Trophoblast cell (in vitro differentiated cells and primary cell): ENCODE measurements at regions not wholly inside any gene's neighbourhood (a gene's known extent, or its start where the extent isn't known, plus 50 kb on each side); places are given as distances from the start of the nearest gene placed in this dataset.
A peak's percentile ranks its signal among the peaks of the same experiment; 100 is the strongest.

Experiments
- DNase-seq, 2 donors: peaks; one replicate each; pipeline ENCODE4 v3.0.0-alpha.2; 2016
- H2AFZ ChIP-seq: 2 replicates; pipeline ENCODE4 v1.6.1; 2013; ENCODE audit warnings: low read length, moderate library complexity, mild to moderate bottlenecking; ENCODE audit not compliant: insufficient read depth, poor library complexity
- H2AK5ac ChIP-seq: 2 replicates; pipeline ENCODE4 v1.6.1; 2013; ENCODE audit warnings: mild to moderate bottlenecking, low read length
- H2BK120ac ChIP-seq: 2 replicates; pipeline ENCODE4 v1.6.1; 2013; ENCODE audit warnings: low read length, mild to moderate bottlenecking, moderate library complexity; ENCODE audit not compliant: insufficient read depth, poor library complexity
- H2BK12ac ChIP-seq: 2 replicates; pipeline ENCODE4 v1.6.1; 2013; ENCODE audit warnings: mild to moderate bottlenecking, low read length, moderate library complexity
- H2BK5ac ChIP-seq: 2 replicates; pipeline ENCODE4 v1.6.1; 2013; ENCODE audit warnings: low read length, low read depth, moderate library complexity, mild to moderate bottlenecking; ENCODE audit not compliant: poor library complexity
- H3K14ac ChIP-seq: 2 replicates; pipeline ENCODE4 v1.6.1; 2013; ENCODE audit warnings: mild to moderate bottlenecking, low read length
- H3K18ac ChIP-seq: 2 replicates; pipeline ENCODE4 v1.6.1; 2013; ENCODE audit warnings: mild to moderate bottlenecking, low read length
- H3K23ac ChIP-seq: 2 replicates; pipeline ENCODE4 v1.6.1; 2013; ENCODE audit warnings: low read length
- H3K27ac ChIP-seq: 2 replicates; pipeline ENCODE4 v1.5.1; 2013; ENCODE audit warnings: low read depth, mild to moderate bottlenecking, inconsistent platforms, low read length, moderate library complexity
- H3K27me3 ChIP-seq: 2 replicates; pipeline ENCODE4 v1.6.1; 2013; ENCODE audit warnings: inconsistent platforms, mild to moderate bottlenecking, low read length, moderate library complexity; ENCODE audit not compliant: insufficient read depth
- H3K36me3 ChIP-seq, 2 experiments: 1 replicate in 1 of 2; 2 replicates in 1 of 2; pipeline ENCODE4 v1.6.1; 2013; ENCODE audit warnings: low read length in 2 of 2, mild to moderate bottlenecking in 2 of 2, moderate library complexity in 1 of 2; ENCODE audit not compliant: insufficient read depth in 2 of 2, control insufficient read depth in 1 of 2
- H3K4ac ChIP-seq: 2 replicates; pipeline ENCODE4 v1.6.1; 2013; ENCODE audit warnings: low read depth, mild to moderate bottlenecking, low read length, moderate library complexity
- H3K4me1 ChIP-seq, 2 experiments: 1 replicate in 1 of 2; 2 replicates in 1 of 2; pipeline ENCODE4 v1.6.1; 2013; ENCODE audit warnings: low read length in 2 of 2, mild to moderate bottlenecking in 2 of 2, moderate library complexity in 1 of 2; ENCODE audit not compliant: insufficient read depth in 2 of 2, control insufficient read depth in 1 of 2
- H3K4me2 ChIP-seq: 2 replicates; pipeline ENCODE4 v1.6.1; 2013; ENCODE audit warnings: inconsistent platforms, mild to moderate bottlenecking, low read length, moderate library complexity
- H3K4me3 ChIP-seq: 2 replicates; pipeline ENCODE4 v1.5.1; 2013; ENCODE audit warnings: mild to moderate bottlenecking, low read depth, low read length, inconsistent platforms
- H3K79me1 ChIP-seq: one replicate; pipeline ENCODE4 v1.6.1; 2013; ENCODE audit warnings: low read length
- H3K79me2 ChIP-seq: 2 replicates; pipeline ENCODE4 v1.6.1; 2013; ENCODE audit warnings: low read length, mild to moderate bottlenecking; ENCODE audit not compliant: control insufficient read depth, insufficient read depth, poor library complexity
- H3K9ac ChIP-seq: 2 replicates; pipeline ENCODE4 v1.6.1; 2013; ENCODE audit warnings: mild to moderate bottlenecking, low read length
- H3K9me3 ChIP-seq: 2 replicates; pipeline ENCODE4 v1.6.1; 2013; ENCODE audit warnings: low read depth, mild to moderate bottlenecking, control low read depth, inconsistent platforms, low read length; ENCODE audit not compliant: insufficient read depth
- H4K12ac ChIP-seq: 2 replicates; pipeline ENCODE4 v1.6.1; 2013; ENCODE audit warnings: low read depth, mild to moderate bottlenecking, low read length, moderate library complexity
- H4K8ac ChIP-seq: 2 replicates; pipeline ENCODE4 v1.6.1; 2013; ENCODE audit warnings: low read depth, mild to moderate bottlenecking, low read length, moderate library complexity
- H4K91ac ChIP-seq: one replicate; pipeline ENCODE4 v1.6.1; 2013; ENCODE audit warnings: low read depth, mild to moderate bottlenecking, low read length, moderate library complexity
- WGBS: extraction: QIAGEN DNeasy Blood & Tissue Kit; methylation state at CpG from one replicate; pipeline ENCODE4 v1.1.7; 2013; ENCODE audit warnings: missing lambda C conversion rate; ENCODE audit not compliant: insufficient read length, insufficient coverage; ENCODE audit errors: extremely low coverage; 5-methylcytosine and 5-hydroxymethylcytosine counted together

- Histone ChIP-seq H3K27me3 (no peaks in the 10 kb centered on the region), H2BK5ac (no peak overlapping the region), H3K18ac (no peak overlapping the region), H2AFZ (no peak overlapping the region), H3K4ac (no peak overlapping the region), H3K36me3 (no peaks in the 10 kb centered on the region), H3K4me2 (no peak overlapping the region), H3K79me1 (peaks cover 4% of the 10 kb centered on the region), H3K9ac (no peak overlapping the region), H4K91ac (no peak overlapping the region), H2BK12ac (no peak overlapping the region), H3K23ac (no peak overlapping the region), H3K4me3 (no peak overlapping the region), H3K79me2 (no peaks in the 10 kb centered on the region), H3K14ac (no peak overlapping the region), H4K8ac (no peak overlapping the region), H2BK120ac (no peak overlapping the region), H3K4me1 (peaks cover 7% of the 10 kb centered on the region in 2 experiments), H4K12ac (no peak overlapping the region), H2AK5ac (no peak overlapping the region), H3K9me3 (no peaks in the 10 kb centered on the region), H3K27ac (no peak overlapping the region)
- DNase-seq = no peak
- WGBS = no CpG with 5 or more reads among the region's 1 CpG
Observed at GRCh38 chr3:113353678-113354077, 87.6 kb downstream of the CFAP44 start.

- no peak overlapping the region for H2BK12ac ChIP-seq
- no peak overlapping the region for H2AFZ ChIP-seq
- no peak overlapping the region for H3K23ac ChIP-seq
- no peaks in the 10 kb centered on the region for H3K27me3 ChIP-seq
- H3K4me3 ChIP-seq = no peak overlapping the region
- H3K4me2 ChIP-seq = no peak overlapping the region
- H3K4me1 ChIP-seq = no peaks in the 10 kb centered on the region
- H3K36me3 ChIP-seq = no peaks in the 10 kb centered on the region
- no CpG with 5 or more reads among the region's 9 CpGs for WGBS
- H3K79me2 ChIP-seq = no peaks in the 10 kb centered on the region
- no peak overlapping the region for H3K18ac ChIP-seq
- H3K79me1 ChIP-seq = no peaks in the 10 kb centered on the region
- no peak overlapping the region for H3K4ac ChIP-seq
- no peak overlapping the region for H4K91ac ChIP-seq
- H3K14ac ChIP-seq = no peak overlapping the region
- H3K9me3 ChIP-seq = no peaks in the 10 kb centered on the region
- H3K27ac ChIP-seq = no peak overlapping the region
- no peak overlapping the region for H2BK5ac ChIP-seq
- no peak overlapping the region for H2BK120ac ChIP-seq
- H2AK5ac ChIP-seq = no peak overlapping the region
- no peak for DNase-seq
- H4K8ac ChIP-seq = no peak overlapping the region
- H4K12ac ChIP-seq = no peak overlapping the region
- no peak overlapping the region for H3K9ac ChIP-seq
Observed at GRCh38 chr3:113340785-113341184, 100.5 kb downstream of the CFAP44 start.

GRCh38 chr3:113339616-113340244 lies 101.6 kb downstream of the CFAP44 start:
- no CpG with 5 or more reads among the region's 9 CpGs for WGBS

More at GRCh38 chr3:113339616-113340244, 101.6 kb downstream of the CFAP44 start:
- H3K18ac ChIP-seq = no peak overlapping the region
- H3K27ac ChIP-seq = no peak overlapping the region
- H3K9me3 ChIP-seq = no peaks in the 10 kb centered on the region
- H2BK120ac ChIP-seq = no peak overlapping the region
- no peak overlapping the region for H3K9ac ChIP-seq
- H3K14ac ChIP-seq = no peak overlapping the region
- no peak overlapping the region for H4K12ac ChIP-seq
- H2AK5ac ChIP-seq = peak overlapping the region; percentile 69
- no peak overlapping the region for H3K23ac ChIP-seq
- H4K91ac ChIP-seq = no peak overlapping the region
- H3K4me2 ChIP-seq = no peak overlapping the region
- H2BK12ac ChIP-seq = no peak overlapping the region
- no peaks in the 10 kb centered on the region for H3K4me1 ChIP-seq
- no peak for DNase-seq
- H2BK5ac ChIP-seq = no peak overlapping the region
- no peak overlapping the region for H2AFZ ChIP-seq
- no peak overlapping the region for H3K4ac ChIP-seq
- H3K36me3 ChIP-seq = no peaks in the 10 kb centered on the region
- peak overlapping the region; percentile 44 for H4K8ac ChIP-seq
- H3K4me3 ChIP-seq = no peak overlapping the region
- H3K79me1 ChIP-seq = no peaks in the 10 kb centered on the region
- no peaks in the 10 kb centered on the region for H3K79me2 ChIP-seq
- H3K27me3 ChIP-seq = no peaks in the 10 kb centered on the region
